ENCODE measurements at regions not wholly inside any gene's neighbourhood (a gene's known extent, or its start where the extent isn't known, plus 50 kb on each side); places are given as distances from the start of the nearest gene placed in this dataset.

DNA sequence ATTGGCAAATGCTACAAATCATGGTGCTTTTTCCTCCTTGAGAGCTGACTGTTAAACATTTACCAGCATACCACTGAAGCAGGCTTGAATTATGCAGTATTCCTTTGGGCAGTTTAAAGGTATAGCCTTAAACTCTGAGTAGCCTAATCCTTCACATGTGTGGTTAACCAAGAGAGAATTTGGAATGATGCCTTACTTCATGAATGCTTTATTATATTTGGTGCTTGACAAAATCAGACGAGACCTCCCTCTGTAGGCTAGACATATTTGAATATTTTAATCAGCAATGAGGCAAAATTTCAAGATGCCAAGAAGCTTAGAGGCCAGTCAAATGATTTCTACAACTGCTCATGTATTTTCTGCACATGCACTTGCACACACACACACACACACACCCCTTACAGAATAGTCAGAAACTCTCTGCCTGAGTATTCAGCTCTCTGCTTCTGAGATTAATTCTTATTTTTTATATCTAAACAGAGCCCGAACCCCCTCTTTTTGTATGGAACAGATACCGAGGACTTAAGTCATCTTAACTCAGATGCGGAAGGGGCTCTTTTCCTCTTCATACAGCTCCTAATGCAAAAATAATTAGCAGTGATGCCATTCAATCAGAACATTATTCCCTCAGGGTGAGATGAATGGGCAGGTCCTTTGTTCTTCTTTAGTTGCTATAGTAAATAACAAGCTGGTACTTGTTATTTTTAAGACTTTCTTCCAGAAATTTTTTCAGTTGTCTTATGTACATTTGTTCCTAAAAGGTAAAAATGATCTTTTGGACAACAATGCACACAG lies 195.5 kb upstream of the TMC3 start:
- no peak for DNase-seq

DNA sequence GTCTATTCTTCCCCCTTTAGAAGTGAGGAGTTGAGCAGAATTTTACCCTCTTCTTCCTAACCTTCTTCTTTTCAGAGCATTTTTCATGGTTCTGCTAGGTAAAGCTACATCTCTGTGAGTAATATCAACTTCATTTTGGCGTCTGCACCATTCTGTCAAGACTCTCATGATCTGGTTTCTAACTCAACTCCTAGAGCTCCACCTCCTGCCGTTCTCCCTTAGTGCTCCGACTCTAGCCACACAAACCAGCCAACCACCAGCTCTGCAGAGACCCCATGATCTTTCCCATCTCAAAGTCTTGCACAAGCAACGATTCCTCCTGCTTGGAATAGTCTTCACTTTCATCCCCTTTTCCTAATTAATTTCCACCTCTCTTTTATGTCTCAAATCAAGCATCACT lies 193.9 kb upstream of the TMC3 start:
- DNase-seq, result no peak

- no peak for DNase-seq
Measured at GRCh38 chr15:81562986-81563385, 189.0 kb upstream of the TMC3 start.

DNA sequence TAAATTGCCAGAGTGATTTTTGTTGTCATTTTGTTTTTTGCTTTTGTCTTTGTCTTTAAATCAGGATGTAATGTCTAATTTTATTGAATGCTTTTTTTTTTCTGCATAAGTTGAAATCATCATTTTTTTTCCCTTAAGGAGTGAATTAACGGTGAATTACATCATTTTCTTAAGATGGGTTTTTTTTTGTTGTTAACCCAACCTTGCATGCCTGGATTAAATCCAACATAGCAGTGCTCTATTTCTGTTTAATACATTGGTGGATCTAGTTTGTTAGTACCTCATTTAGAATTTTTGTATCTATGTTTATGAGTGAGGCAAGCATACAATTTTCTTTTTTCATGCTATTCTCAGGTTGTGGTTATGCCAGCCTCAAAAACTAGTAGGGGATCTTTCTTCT lies 186.4 kb upstream of the TMC3 start:
- no peak for DNase-seq

GRCh38 chr15:81558056-81558455 lies 184.0 kb upstream of the TMC3 start:
- no peak for DNase-seq

GRCh38 chr15:81555346-81555745 lies 181.3 kb upstream of the TMC3 start:
- DNase-seq, result no peak

GRCh38 chr15:81548365-81549130 lies 174.5 kb upstream of the TMC3 start:
- no peak for DNase-seq

DNA sequence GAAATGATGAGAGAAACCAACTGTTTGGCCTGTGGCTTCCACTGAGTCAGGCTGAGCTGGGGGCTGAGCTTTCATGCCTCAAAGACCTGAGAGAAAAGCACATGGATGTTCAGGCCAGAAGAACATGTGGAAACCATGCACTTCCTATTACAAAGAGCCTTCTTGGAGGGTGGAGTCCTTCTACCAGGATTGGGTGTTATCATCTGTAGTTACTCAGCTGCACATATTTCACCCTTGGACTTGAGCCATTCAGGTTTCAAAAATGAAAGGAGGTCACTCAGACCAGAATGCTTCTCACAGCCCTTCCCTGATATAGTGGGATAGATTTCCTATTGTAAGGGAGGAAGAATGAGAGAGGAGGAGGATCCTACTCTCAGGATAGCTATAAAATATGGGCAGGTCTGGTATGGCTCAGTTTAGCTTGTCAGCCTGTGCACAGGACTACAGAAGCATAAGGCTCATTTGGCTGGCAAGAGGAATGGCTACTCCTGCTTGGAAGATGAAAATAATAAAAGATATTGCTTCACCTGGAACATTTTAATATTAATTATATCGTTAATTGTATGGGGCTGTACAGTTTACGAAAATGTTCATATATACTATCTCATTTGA lies 173.6 kb upstream of the TMC3 start:
- DNase-seq, result no peak

- no peak for DNase-seq
Measured at GRCh38 chr15:81544385-81544784, 170.4 kb upstream of the TMC3 start.

DNA sequence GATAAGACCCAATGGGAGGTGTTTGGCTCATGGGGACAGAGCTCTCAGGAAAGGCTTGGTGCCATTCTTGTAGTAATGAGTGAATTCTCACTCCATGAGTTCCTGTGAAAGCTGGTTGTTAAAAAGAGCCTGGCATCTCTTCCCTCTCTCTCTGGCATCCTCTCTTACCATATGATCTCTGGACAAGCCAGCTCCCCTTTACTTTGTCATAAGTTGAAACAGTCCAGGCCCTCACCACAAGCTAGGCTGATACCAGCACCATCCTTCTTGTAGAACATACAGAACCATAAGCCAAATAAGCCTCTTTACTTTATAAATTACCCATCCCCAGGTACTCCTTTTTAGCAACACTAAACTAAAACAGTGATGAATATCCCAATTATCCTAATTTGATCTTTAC lies 166.9 kb upstream of the TMC3 start:
- no peak for DNase-seq

GRCh38 chr15:81536356-81536755 lies 162.3 kb upstream of the TMC3 start:
- no peak for DNase-seq

- DNase-seq, result no peak
Measured at GRCh38 chr15:81534124-81534523, 160.1 kb upstream of the TMC3 start.

- DNase-seq, result no peak
Measured at GRCh38 chr15:81532001-81532400, 158.0 kb upstream of the TMC3 start.

DNA sequence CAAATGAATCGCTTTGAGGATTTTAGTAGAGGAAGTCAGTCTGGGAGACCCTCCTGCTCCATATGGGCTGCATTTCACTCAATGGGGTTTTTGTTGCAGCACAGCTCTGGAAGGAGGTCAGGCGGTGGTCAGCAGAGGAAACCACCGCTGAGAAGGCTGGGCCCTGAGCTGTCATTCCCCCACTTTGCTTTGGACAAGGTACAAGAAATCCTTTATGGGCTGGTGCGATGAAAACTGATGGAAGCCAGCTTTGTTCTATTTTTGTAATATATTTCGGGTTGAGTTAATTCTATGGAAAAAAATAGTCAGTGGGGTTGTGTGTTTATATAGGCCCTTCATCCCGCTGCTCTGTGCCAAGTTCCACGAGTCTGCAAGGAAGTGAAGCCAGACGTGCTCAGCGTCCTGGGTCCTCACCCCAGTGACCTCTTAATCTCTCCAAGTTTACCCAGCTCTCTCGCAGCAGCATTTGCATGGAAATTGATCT lies 157.1 kb upstream of the TMC3 start:
- DNase-seq, result no peak

- no peak for DNase-seq
Measured at GRCh38 chr15:81530271-81530691, 156.3 kb upstream of the TMC3 start.

DNA sequence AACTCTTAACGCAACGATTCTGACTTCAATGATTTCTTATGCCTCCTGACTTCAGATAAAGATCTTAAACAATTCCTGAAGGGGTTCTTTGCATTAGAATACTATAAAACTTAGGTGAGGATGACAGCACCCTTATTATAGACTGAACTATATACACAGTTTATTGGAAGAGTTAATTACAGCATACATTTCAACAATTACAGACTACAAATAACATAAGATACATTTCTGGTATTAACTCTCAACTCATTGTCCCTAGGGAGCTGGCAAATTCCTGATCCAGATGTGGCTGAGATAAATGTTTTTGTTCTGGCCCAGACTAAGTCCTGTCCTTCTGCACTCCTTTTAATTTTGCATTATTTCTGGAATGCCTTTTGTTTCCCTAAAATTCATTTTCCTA lies 155.5 kb upstream of the TMC3 start:
- DNase-seq, result no peak

DNA sequence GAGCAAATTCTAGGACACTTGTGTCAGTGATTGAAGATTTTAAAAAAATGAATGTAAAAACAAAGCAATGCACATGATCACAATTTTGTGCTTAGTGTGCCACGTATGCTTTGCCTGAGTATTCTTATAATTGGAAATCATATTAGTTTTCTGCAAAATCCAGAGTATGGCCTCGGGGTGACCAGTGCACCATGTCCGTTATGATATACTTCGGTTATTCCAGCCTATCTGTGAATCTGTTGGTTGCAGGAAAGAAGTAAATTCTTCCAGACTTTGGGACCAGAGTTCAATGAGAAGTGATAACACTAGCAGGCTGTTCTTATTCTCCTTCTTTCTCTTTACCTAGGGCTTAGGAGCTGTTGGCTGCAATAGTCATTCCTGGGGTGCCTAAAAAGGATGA lies 152.0 kb upstream of the TMC3 start:
- DNase-seq, result no peak

DNA sequence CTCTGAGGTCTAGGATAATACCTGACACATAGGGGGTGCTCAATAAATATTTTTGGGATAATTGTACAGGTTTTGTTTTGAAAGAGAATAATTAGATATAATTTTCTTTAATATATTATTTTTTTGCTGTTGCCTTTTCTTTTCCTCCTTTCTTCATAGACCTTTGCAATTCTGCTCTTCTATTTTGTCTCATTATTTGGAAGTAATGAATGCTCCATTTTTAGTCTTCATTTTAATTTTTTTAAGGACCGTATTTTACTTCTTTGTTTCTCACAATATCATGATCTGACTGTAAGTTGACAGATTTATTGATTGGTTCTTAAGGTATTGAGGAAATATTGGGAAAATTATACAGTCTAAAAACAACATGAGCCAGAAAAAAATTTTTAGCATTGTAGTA lies 150.5 kb upstream of the TMC3 start:
- no peak for DNase-seq

DNA sequence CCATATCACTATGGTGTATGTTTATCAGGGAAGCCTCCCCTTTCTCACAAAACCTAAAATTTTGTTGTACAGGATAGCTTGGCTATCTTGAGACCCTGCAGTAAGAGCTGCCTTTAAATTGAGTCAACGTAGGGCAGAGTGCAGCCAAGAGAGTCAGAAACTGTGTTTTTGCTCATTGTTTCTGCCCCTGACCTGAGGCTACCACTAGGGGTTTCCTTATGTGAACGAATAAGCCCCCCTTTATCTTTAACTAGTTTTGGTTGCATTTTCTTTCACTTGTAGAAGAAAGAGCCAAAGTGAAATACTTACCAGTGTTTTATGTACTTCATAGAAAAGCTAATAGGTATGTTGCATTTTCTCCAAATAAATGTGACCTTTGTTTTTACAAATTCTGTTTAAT lies 149.9 kb upstream of the TMC3 start:
- no peak for DNase-seq

DNA sequence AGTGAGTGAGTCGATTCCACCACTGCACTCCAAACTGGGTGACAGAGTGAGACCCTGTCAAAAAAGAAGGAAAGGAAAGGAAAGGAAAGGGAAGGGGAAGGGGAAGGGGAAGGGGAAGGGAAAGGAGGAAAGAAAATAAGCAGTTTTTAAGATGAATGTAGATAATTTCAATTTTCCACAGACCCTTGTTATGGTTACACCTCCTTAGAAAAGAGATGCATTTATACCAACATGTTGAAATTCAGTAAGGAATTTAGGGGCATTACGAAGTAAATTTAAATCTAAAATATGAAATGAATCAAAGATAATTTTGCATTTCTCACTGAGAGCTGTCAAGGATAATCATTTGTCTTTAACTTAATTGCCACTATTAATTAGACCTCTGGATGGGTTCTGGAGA lies 146.5 kb upstream of the TMC3 start:
- DNase-seq, result no peak

DNA sequence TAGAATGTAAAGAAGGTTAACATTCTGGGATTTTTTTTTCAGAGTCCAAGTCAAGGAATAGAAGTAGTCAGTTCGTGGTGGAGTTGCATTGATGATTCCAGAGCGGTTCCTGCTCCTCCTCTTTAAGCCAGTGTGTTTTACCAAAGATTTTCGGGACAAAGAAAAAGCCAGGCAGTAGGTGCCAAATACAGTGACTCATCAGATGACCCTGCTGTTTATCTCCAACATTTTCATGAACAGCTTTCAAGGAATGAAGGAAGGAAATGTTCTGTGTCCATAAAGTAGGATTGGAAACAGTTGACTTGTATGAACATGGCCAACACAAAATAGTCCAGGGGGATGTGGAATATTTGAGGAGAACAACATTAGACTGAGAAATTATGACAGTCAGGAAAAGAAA lies 142.4 kb upstream of the TMC3 start:
- no peak for DNase-seq

DNA sequence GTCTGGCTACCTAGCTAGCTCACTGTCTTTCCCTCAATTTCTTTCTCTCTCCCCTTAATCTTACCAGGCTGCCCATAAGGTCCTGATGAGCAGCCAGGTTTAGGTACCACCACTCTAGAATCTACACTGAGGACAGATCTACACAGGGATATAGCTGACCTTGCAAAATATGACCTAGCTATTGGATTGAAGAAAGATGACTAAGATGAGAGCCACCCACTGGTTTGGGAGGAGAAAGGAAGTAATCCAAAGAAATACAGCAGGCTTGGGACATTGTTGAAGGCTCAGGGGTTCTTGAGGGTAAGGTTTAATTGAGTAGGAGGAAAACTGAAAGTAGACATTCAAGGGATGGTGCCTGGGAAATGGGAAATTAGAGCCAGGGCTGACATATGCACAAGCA lies 142.0 kb upstream of the TMC3 start:
- DNase-seq, result no peak

DNA sequence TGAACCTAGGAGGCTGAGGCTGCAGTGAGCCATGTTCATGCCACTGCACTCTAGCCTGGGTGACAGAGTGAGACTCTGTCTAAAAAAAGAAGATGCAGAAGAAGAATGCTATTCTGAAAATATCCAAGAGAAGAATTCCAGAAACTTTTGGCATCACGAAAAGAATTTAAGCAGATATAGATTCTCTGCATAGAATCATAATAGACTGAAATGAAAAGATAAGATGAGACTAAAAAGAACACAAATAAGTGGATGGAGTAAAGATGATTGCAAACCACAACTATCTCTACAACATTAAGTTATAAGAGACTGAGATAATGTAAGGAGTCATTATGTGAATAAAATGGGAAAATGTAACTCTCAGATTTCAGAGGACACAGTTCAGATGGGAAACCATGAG lies 140.7 kb upstream of the TMC3 start:
- no peak for DNase-seq

GRCh38 chr15:81511138-81511537 lies 137.1 kb upstream of the TMC3 start:
- no peak for DNase-seq
